KMS-11 (cell line): ENCODE measurements at regions not wholly inside any gene's neighbourhood (a gene's known extent, or its start where the extent isn't known, plus 50 kb on each side); places are given as distances from the start of the nearest gene placed in this dataset.

Experiments
- H2AFZ ChIP-seq: fragments of 200-600 bp; sonication (generic); 2 replicates; pipeline ENCODE4 v1.6.1; 2016; ENCODE audit warnings: antibody characterized with exemption, mixed run types, low read depth
- H3K27ac ChIP-seq: fragments of 200-600 bp; sonication (generic); 2 replicates; pipeline ENCODE4 v1.6.1; 2016; ENCODE audit warnings: mild to moderate bottlenecking, mixed run types
- H3K27me3 ChIP-seq: fragments of 200-600 bp; sonication (generic); 2 replicates; pipeline ENCODE4 v1.6.1; 2017; ENCODE audit warnings: mild to moderate bottlenecking, low read depth, mixed run types, moderate library complexity; ENCODE audit not compliant: insufficient read depth
- H3K36me3 ChIP-seq: fragments of 200-600 bp; sonication (generic); 2 replicates; pipeline ENCODE4 v1.6.1; 2017; ENCODE audit warnings: mild to moderate bottlenecking, mixed run types; ENCODE audit not compliant: insufficient read depth
- H3K4me1 ChIP-seq: fragments of 200-600 bp; sonication (generic); 2 replicates; pipeline ENCODE4 v1.6.1; 2016; ENCODE audit warnings: mild to moderate bottlenecking, low read depth, mixed run types; ENCODE audit not compliant: poor library complexity, severe bottlenecking
- H3K4me2 ChIP-seq: fragments of 200-600 bp; sonication (generic); 2 replicates; pipeline ENCODE4 v1.7.0; 2016; ENCODE audit warnings: mild to moderate bottlenecking, mixed run types
- H3K4me3 ChIP-seq: fragments of 200-600 bp; sonication (generic); IDR thresholded peaks from 2 replicates; pipeline ENCODE4 v1.6.1; 2017; ENCODE audit warnings: low read depth, low read length, mixed read lengths; ENCODE audit not compliant: insufficient read depth
- H3K79me2 ChIP-seq: fragments of 200-600 bp; sonication (generic); 2 replicates; pipeline ENCODE4 v1.6.1; 2016; ENCODE audit warnings: low read depth, mixed run types; ENCODE audit not compliant: insufficient read depth
- H3K9ac ChIP-seq: fragments of 200-600 bp; sonication (generic); 2 replicates; pipeline ENCODE4 v1.6.1; 2016; ENCODE audit warnings: mild to moderate bottlenecking, mixed run types
- H4K20me1 ChIP-seq: fragments of 200-600 bp; sonication (generic); 2 replicates; pipeline ENCODE4 v1.6.1; 2016; ENCODE audit warnings: mild to moderate bottlenecking, mixed run types; ENCODE audit not compliant: insufficient read depth
- CTCF ChIP-seq: fragments of 200-600 bp; sonication (generic); conservative IDR thresholded peaks from 2 replicates; pipeline ENCODE4 v1.6.1; 2017; ENCODE audit warnings: low read depth, mild to moderate bottlenecking, antibody characterized with exemption, low read length, moderate library complexity, mixed read lengths

GRCh38 chr2:133673305-133673905 is 105.1 kb upstream of the NCKAP5 start:
- no peaks in the 10 kb centered on the region for H3K36me3 ChIP-seq
- no peak overlapping the region for H3K4me3 ChIP-seq
- H3K4me1 ChIP-seq = no peaks in the 10 kb centered on the region
- no peak overlapping the region for H3K9ac ChIP-seq
- H3K27ac ChIP-seq = no peak overlapping the region
- no peak overlapping the region for H2AFZ ChIP-seq
- H3K4me2 ChIP-seq = no peak overlapping the region
- no peaks in the 10 kb centered on the region for H3K27me3 ChIP-seq
- no peaks in the 10 kb centered on the region for H4K20me1 ChIP-seq
- TF ChIP-seq CTCF = no peak
- H3K79me2 ChIP-seq = no peaks in the 10 kb centered on the region

- H4K20me1 ChIP-seq = no peaks in the 10 kb centered on the region
- no peaks in the 10 kb centered on the region for H3K27me3 ChIP-seq
- no peak overlapping the region for H3K27ac ChIP-seq
- no peaks in the 10 kb centered on the region for H3K79me2 ChIP-seq
- no peak overlapping the region for H2AFZ ChIP-seq
- no peak overlapping the region for H3K4me2 ChIP-seq
- no peak for TF ChIP-seq CTCF
- H3K4me3 ChIP-seq = no peak overlapping the region
- no peaks in the 10 kb centered on the region for H3K36me3 ChIP-seq
- H3K4me1 ChIP-seq = no peaks in the 10 kb centered on the region
- H3K9ac ChIP-seq = no peak overlapping the region
Measured at GRCh38 chr2:133674066-133674432, 105.8 kb upstream of the NCKAP5 start.

- no peak for TF ChIP-seq CTCF
- no peaks in the 10 kb centered on the region for H4K20me1 ChIP-seq
- no peaks in the 10 kb centered on the region for H3K36me3 ChIP-seq
- H3K4me3 ChIP-seq = no peak overlapping the region
- no peak overlapping the region for H3K4me2 ChIP-seq
- H3K27ac ChIP-seq = no peak overlapping the region
- H3K79me2 ChIP-seq = no peaks in the 10 kb centered on the region
- H3K27me3 ChIP-seq = no peaks in the 10 kb centered on the region
- H2AFZ ChIP-seq = no peak overlapping the region
- H3K9ac ChIP-seq = no peak overlapping the region
- H3K4me1 ChIP-seq = no peaks in the 10 kb centered on the region
Measured at GRCh38 chr2:133674433-133675331, 106.4 kb upstream of the NCKAP5 start.

GRCh38 chr2:133676392-133677130 is 108.3 kb upstream of the NCKAP5 start:
- no peaks in the 10 kb centered on the region for H4K20me1 ChIP-seq
- H3K27ac ChIP-seq = no peak overlapping the region
- H2AFZ ChIP-seq = no peak overlapping the region
- TF ChIP-seq CTCF = no peak
- no peaks in the 10 kb centered on the region for H3K4me1 ChIP-seq
- no peak overlapping the region for H3K4me3 ChIP-seq
- no peaks in the 10 kb centered on the region for H3K79me2 ChIP-seq
- no peak overlapping the region for H3K9ac ChIP-seq
- H3K36me3 ChIP-seq = no peaks in the 10 kb centered on the region
- no peak overlapping the region for H3K4me2 ChIP-seq
- H3K27me3 ChIP-seq = no peaks in the 10 kb centered on the region
